ENCODE measurements at regions not wholly inside any gene's neighbourhood (a gene's known extent, or its start where the extent isn't known, plus 50 kb on each side); places are given as distances from the start of the nearest gene placed in this dataset.

DNA sequence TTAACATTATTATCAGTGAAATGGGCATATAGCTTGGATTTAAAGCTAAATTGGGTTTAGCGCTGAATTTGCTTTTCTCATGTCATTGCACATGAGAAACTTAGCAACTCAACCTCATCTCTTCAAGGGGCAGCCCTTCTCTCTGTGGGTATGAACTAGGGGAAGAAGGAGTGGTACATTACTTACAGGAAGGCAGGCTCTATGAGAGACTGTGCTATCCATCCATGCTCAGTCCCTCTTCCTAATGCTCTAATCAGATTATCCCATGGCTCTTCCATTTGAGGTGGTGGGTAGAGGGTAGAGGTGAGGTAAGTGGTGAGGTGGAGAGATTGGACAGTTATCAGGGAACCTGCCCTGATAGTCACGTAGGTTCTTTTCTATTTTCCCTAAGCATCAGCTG is 343.7 kb upstream of the NOVA1 start:
- TF ChIP-seq, protein P1, sequence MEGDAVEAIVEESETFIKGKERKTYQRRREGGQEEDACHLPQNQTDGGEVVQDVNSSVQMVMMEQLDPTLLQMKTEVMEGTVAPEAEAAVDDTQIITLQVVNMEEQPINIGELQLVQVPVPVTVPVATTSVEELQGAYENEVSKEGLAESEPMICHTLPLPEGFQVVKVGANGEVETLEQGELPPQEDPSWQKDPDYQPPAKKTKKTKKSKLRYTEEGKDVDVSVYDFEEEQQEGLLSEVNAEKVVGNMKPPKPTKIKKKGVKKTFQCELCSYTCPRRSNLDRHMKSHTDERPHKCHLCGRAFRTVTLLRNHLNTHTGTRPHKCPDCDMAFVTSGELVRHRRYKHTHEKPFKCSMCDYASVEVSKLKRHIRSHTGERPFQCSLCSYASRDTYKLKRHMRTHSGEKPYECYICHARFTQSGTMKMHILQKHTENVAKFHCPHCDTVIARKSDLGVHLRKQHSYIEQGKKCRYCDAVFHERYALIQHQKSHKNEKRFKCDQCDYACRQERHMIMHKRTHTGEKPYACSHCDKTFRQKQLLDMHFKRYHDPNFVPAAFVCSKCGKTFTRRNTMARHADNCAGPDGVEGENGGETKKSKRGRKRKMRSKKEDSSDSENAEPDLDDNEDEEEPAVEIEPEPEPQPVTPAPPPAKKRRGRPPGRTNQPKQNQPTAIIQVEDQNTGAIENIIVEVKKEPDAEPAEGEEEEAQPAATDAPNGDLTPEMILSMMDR (IDR thresholded peaks at IDR 0.05), result no peak
- TF ChIP-seq POLR2A (IDR thresholded peaks at IDR 0.05), result no peak
